NT2/D1 (cell line): ENCODE measurements at regions not wholly inside any gene's neighbourhood (a gene's known extent, or its start where the extent isn't known, plus 50 kb on each side); places are given as distances from the start of the nearest gene placed in this dataset.

ENCODE experiments used
- SUZ12 ChIP-seq: IDR thresholded peaks from 2 replicates; pipeline ENCODE4 v1.6.1; 2011; ENCODE audit not compliant: insufficient read length, insufficient read depth; ENCODE audit errors: extremely low read depth
- YY1 ChIP-seq: IDR thresholded peaks from 2 replicates; pipeline ENCODE4 v1.6.1; 2011; ENCODE audit not compliant: insufficient read length, insufficient read depth
- ZNF274 ChIP-seq: IDR thresholded peaks from 2 replicates; pipeline ENCODE4 v1.6.1; 2011; ENCODE audit warnings: mild to moderate bottlenecking, low read depth, low read length

DNA sequence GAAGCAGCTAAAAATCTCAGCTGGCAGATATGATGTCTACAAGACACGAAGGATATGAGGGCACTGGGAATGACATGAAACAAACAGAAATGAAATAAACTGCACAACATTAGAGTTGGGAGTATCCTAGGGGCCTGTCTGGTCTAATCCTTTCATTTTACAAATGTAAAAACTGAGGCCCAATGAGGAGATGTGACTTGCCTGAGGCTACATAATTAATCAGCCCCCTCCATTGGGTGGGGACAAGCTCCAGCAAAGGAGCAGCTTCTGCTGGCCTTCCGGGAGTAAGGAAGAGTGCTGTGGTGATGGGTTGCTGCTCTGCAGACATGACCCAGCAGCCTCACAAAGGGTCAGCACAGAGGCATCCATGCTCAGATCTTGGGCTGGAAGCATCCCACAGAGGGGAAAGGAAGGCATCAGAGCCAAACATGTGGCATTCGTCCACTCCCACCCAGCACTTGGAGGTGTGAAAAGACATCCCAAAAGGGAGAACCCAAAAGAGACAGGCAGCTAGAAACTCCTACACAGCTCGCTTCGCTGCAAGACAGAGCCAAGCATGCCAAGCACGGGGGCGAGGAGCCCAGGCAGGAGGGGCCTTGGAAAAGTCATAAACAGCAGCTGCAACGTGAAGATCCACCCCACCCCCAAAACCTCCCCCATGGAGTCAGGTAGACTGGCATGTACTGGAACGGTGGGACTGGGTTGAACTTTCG is 183.7 kb downstream of the UNC5CL start:
- TF ChIP-seq ZNF274 (no peak), YY1 (no peak), SUZ12 (no peak)
